Liver (tissue), 7 donors: ENCODE measurements at regions not wholly inside any gene's neighbourhood (a gene's known extent, or its start where the extent isn't known, plus 50 kb on each side); places are given as distances from the start of the nearest gene placed in this dataset.

ENCODE experiments used
- DNase-seq: peaks from one replicate; pipeline ENCODE4 v3.0.0-alpha.2; 2017; ENCODE audit warnings: low spot score
- H3K27ac ChIP-seq, 2 donors: one replicate each; pipeline ENCODE4 v1.7.0; 2013; ENCODE audit warnings: inconsistent platforms in 2 of 2, low read length in 2 of 2, control low read depth in 1 of 2, low read depth in 1 of 2, mild to moderate bottlenecking in 1 of 2
- H3K27me3 ChIP-seq, 4 donors: one replicate each; pipeline versions ENCODE4 v1.6.1 to v1.7.0; 2013; ENCODE audit warnings: low read length in 3 of 4, inconsistent platforms in 1 of 4, mild to moderate bottlenecking in 1 of 4, moderate library complexity in 1 of 4; ENCODE audit not compliant: control insufficient read depth in 4 of 4, insufficient read depth in 4 of 4
- H3K36me3 ChIP-seq, 4 donors: one replicate each; pipeline versions ENCODE4 v1.6.1 to v1.7.0; 2013; ENCODE audit warnings: low read length in 3 of 4, mild to moderate bottlenecking in 3 of 4, low read depth in 1 of 4, moderate library complexity in 1 of 4; ENCODE audit not compliant: control insufficient read depth in 4 of 4, insufficient read depth in 3 of 4
- H3K4me1 ChIP-seq, 4 donors: one replicate each; pipeline versions ENCODE4 v1.6.1 to v1.7.0; 2013; ENCODE audit warnings: low read length in 3 of 4, mild to moderate bottlenecking in 3 of 4, moderate library complexity in 1 of 4; ENCODE audit not compliant: control insufficient read depth in 4 of 4, insufficient read depth in 4 of 4
- H3K4me3 ChIP-seq, 3 donors: one replicate each; pipeline versions ENCODE4 v1.6.1 to v1.7.0; 2013; ENCODE audit warnings: low read length in 3 of 3, control low read depth in 1 of 3, low read depth in 1 of 3, mild to moderate bottlenecking in 1 of 3
- H3K9ac ChIP-seq, 2 donors: one replicate each; pipeline ENCODE4 v1.7.0; 2013; ENCODE audit warnings: low read length in 2 of 2, mild to moderate bottlenecking in 2 of 2, moderate library complexity in 2 of 2, control low read depth in 1 of 2, low read depth in 1 of 2
- H3K9me3 ChIP-seq, 4 donors: one replicate each; pipeline versions ENCODE4 v1.6.1 to v1.7.0; 2013; ENCODE audit warnings: low read length in 3 of 4; ENCODE audit not compliant: control insufficient read depth in 4 of 4
- FOXA1 ChIP-seq: IDR thresholded peaks from 2 replicates; pipeline ENCODE4 v1.6.1; 2016; ENCODE audit warnings: antibody characterized with exemption
- FOXA2 ChIP-seq: IDR thresholded peaks from 2 replicates; pipeline ENCODE4 v1.6.1; 2016; ENCODE audit warnings: antibody characterized with exemption
- HNF4G ChIP-seq: IDR thresholded peaks from 2 replicates; pipeline ENCODE4 v1.6.1; 2016; ENCODE audit warnings: antibody characterized with exemption
- JUND ChIP-seq, 2 donors: IDR thresholded peaks; 2 replicates each; pipeline ENCODE4 v1.6.1; 2016; ENCODE audit warnings: antibody characterized with exemption in 2 of 2
- NR2F2 ChIP-seq: IDR thresholded peaks from 2 replicates; pipeline ENCODE4 v1.6.1; 2016; ENCODE audit warnings: antibody characterized with exemption
- ZBTB33 ChIP-seq: IDR thresholded peaks from 2 replicates; pipeline ENCODE4 v1.6.1; 2016; ENCODE audit warnings: antibody characterized with exemption
- WGBS: extraction: QIAGEN DNeasy Blood & Tissue Kit; methylation state at CpG from one replicate; pipeline ENCODE4 v1.1.7; 2013; 5-methylcytosine and 5-hydroxymethylcytosine counted together
- donor health status: healthy.
- donor health status: healthy.
- donor health status: healthy.
- donor health status: healthy.

DNA sequence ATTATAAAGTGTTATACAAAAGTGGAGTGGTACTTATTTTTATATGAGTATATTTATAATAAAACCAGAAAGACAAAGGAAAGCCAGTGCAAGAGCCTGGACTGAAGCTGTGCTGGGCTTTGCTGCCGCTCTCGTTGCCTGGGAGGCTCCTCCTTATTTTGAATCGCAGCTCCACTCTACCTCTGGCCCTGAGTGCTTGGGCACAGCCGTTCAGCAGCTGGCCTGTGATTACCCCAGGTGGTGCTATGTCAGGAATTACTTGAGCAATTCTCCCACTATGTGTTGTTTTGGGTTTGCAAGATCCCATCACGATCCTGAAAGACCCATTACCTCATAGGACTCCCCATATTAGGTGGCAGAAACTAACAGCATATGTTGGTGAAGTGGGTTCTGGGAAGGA is 53.0 kb upstream of the LCLAT1 start (continued):
- no peak for TF ChIP-seq ZBTB33
- TF ChIP-seq FOXA1: no peak
- TF ChIP-seq HNF4G: no peak
- no peak for TF ChIP-seq JUND (IDR thresholded peaks at IDR 0.05)

- 85% methylated on average over 4 of the region's 4 CpGs for WGBS
- no peaks in the 10 kb centered on the region for H3K36me3 ChIP-seq
- H3K9ac ChIP-seq: no peak overlapping the region
- H3K27me3 ChIP-seq: no peaks in the 10 kb centered on the region
- no peaks in the 10 kb centered on the region for H3K9me3 ChIP-seq
- TF ChIP-seq NR2F2 (peak; percentile 83), FOXA2 (no peak)
- no peak for DNase-seq
- H3K4me3 ChIP-seq: no peak overlapping the region
- H3K4me1 ChIP-seq: no peaks in the 10 kb centered on the region
- H3K27ac ChIP-seq: no peak overlapping the region
These were observed 50.4 kb upstream of the LCLAT1 start for GRCh38 chr2:30396436-30397232.
